ENCODE measurements at regions not wholly inside any gene's neighbourhood (a gene's known extent, or its start where the extent isn't known, plus 50 kb on each side); places are given as distances from the start of the nearest gene placed in this dataset.

DNA sequence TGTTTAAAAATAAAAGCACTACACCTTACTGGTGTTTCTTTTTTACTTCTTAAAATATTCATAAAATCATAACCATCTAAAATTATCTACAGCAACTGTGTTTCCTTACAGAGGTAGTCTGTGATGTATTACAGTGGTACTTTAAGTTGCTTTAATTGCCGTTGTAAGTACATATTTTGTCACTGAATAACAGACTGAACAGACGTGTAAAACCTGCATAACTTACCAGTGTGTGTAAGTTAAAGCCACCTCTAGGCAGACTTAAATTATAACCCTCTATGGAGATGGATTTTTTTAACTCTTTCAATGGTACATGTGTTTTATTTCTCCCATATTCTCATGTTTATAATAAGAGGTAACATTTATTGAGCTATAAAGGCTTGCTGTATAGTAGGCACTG, 166.8 kb downstream of the NR4A2 start (continued):
- no peak for TF ChIP-seq POLR2AphosphoS5 (IDR thresholded peaks at IDR 0.05; ENCODE audit: low read depth)
- TF ChIP-seq EZH2 (IDR thresholded peaks at IDR 0.05; ENCODE audit: low read depth, unreplicated experiment) = no peak
- no peak for TF ChIP-seq EZH2phosphoT487 (IDR thresholded peaks at IDR 0.05; ENCODE audit: unreplicated experiment)

DNA sequence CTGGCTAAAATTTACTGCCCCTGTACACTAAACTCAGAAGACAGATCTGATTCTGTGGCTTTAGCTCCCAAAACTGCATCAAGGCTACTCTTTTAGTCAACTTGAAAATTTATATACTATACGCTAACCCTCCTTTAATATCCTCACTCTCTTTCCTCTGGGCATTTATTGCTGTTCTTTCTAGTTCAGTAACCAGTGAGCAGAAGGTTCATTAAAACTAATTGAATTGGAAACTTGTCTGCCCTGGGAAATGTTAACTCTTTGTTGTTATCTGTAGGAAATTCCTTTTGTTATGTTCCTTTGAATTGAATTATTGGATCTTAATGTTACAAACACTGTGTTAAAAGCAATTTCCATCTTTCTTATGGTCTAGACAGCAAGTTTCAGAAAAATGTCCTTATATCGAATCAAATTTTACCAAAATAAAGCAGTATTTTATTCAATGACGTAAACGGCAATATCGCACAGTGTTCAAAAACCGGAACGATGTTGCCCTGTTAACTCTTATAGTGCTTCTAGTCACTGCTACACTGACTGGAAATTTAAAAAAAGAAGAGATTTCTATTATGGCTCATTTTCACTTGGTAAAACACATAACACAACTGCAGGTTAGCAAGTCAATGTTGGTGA, 168.3 kb downstream of the NR4A2 start:
- Mint-ChIP-seq H3K27ac (no peak overlapping the region), H3K9me3 (no peaks in the 10 kb centered on the region), H3K4me1 (peaks cover 32% of the 10 kb centered on the region), H3K4me3 (no peak overlapping the region), H3K36me3 (ENCODE audit: low read depth) (no peaks in the 10 kb centered on the region), H3K27me3 (ENCODE audit: insufficient read depth, low read depth, poor library complexity) (no peaks in the 10 kb centered on the region)
- H3K79me2 ChIP-seq (replicated peaks; ENCODE audit: insufficient read depth) = no peaks in the 10 kb centered on the region
- DNase-seq (ENCODE audit: low spot score) = no peak
- no peaks in the 10 kb centered on the region for H3K9me2 ChIP-seq (ENCODE audit: insufficient read depth)
- H3K4me3 ChIP-seq = no peak overlapping the region
- H3K4me1 ChIP-seq (ENCODE audit: insufficient read depth) = peaks cover 39% of the 10 kb centered on the region
- no peak overlapping the region for H3K27ac ChIP-seq (ENCODE audit: low read depth)
- no peaks in the 10 kb centered on the region for H3K36me3 ChIP-seq (ENCODE audit: insufficient read depth)
- no peak overlapping the region for H2AFZ ChIP-seq
- H3K4me2 ChIP-seq = no peak overlapping the region
- H3F3A ChIP-seq (replicated peaks; ENCODE audit: low read depth) = no peaks in the 10 kb centered on the region
- no peaks in the 10 kb centered on the region for H3K27me3 ChIP-seq (ENCODE audit: insufficient read depth)
- TF ChIP-seq CTCF (conservative IDR thresholded peaks at IDR 0.05; ENCODE audit: low read depth in 2 of 2) (no peak), EZH2phosphoT487 (IDR thresholded peaks at IDR 0.05; ENCODE audit: unreplicated experiment) (no peak), NANOG (IDR thresholded peaks at IDR 0.05; ENCODE audit: borderline replicate concordance) (no peak), POLR2AphosphoS5 (IDR thresholded peaks at IDR 0.05; ENCODE audit: low read depth) (no peak), JUNB (IDR thresholded peaks at IDR 0.05; ENCODE audit: unreplicated experiment) (no peak)
- TF ChIP-seq, protein P1, sequence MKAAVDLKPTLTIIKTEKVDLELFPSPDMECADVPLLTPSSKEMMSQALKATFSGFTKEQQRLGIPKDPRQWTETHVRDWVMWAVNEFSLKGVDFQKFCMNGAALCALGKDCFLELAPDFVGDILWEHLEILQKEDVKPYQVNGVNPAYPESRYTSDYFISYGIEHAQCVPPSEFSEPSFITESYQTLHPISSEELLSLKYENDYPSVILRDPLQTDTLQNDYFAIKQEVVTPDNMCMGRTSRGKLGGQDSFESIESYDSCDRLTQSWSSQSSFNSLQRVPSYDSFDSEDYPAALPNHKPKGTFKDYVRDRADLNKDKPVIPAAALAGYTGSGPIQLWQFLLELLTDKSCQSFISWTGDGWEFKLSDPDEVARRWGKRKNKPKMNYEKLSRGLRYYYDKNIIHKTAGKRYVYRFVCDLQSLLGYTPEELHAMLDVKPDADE (IDR thresholded peaks at IDR 0.05) = no peak
- ATAC-seq = no peak
- H4K20me1 ChIP-seq (replicated peaks; ENCODE audit: insufficient read depth) = no peaks in the 10 kb centered on the region

GRCh38 chr2:156158808-156159207, 173.7 kb downstream of the NR4A2 start:
- no peaks in the 10 kb centered on the region for H3K9me2 ChIP-seq (ENCODE audit: insufficient read depth)
- DNase-seq (ENCODE audit: low spot score) = no peak
- 0 out of 2 replicates have a peak overlapping the region, but pooled peaks have one; percentile 23 for H3K4me2 ChIP-seq
- H2AFZ ChIP-seq = no peak overlapping the region
- H3K9me3 Mint-ChIP-seq = no peaks in the 10 kb centered on the region
- no peak overlapping the region for H3K27ac ChIP-seq (ENCODE audit: low read depth)
- no peak for ATAC-seq
- no peaks in the 10 kb centered on the region for H3F3A ChIP-seq (replicated peaks; ENCODE audit: low read depth)
- H3K79me2 ChIP-seq (replicated peaks; ENCODE audit: insufficient read depth) = no peaks in the 10 kb centered on the region
- H3K36me3 ChIP-seq (ENCODE audit: insufficient read depth) = no peaks in the 10 kb centered on the region
- H3K4me1 Mint-ChIP-seq = peaks cover 45% of the 10 kb centered on the region
- H3K27me3 Mint-ChIP-seq (ENCODE audit: insufficient read depth, low read depth, poor library complexity) = no peaks in the 10 kb centered on the region
- H3K4me3 Mint-ChIP-seq = no peak overlapping the region
- H4K20me1 ChIP-seq (replicated peaks; ENCODE audit: insufficient read depth) = no peaks in the 10 kb centered on the region
- peaks cover 60% of the 10 kb centered on the region for H3K4me1 ChIP-seq (ENCODE audit: insufficient read depth)
- H3K4me3 ChIP-seq = no peak overlapping the region
- no peak overlapping the region; the same call in 1 of the 2 replicates for H3K27ac Mint-ChIP-seq
- no peaks in the 10 kb centered on the region for H3K27me3 ChIP-seq (ENCODE audit: insufficient read depth)
- no peaks in the 10 kb centered on the region for H3K36me3 Mint-ChIP-seq (ENCODE audit: low read depth)
- TF ChIP-seq, protein P2, sequence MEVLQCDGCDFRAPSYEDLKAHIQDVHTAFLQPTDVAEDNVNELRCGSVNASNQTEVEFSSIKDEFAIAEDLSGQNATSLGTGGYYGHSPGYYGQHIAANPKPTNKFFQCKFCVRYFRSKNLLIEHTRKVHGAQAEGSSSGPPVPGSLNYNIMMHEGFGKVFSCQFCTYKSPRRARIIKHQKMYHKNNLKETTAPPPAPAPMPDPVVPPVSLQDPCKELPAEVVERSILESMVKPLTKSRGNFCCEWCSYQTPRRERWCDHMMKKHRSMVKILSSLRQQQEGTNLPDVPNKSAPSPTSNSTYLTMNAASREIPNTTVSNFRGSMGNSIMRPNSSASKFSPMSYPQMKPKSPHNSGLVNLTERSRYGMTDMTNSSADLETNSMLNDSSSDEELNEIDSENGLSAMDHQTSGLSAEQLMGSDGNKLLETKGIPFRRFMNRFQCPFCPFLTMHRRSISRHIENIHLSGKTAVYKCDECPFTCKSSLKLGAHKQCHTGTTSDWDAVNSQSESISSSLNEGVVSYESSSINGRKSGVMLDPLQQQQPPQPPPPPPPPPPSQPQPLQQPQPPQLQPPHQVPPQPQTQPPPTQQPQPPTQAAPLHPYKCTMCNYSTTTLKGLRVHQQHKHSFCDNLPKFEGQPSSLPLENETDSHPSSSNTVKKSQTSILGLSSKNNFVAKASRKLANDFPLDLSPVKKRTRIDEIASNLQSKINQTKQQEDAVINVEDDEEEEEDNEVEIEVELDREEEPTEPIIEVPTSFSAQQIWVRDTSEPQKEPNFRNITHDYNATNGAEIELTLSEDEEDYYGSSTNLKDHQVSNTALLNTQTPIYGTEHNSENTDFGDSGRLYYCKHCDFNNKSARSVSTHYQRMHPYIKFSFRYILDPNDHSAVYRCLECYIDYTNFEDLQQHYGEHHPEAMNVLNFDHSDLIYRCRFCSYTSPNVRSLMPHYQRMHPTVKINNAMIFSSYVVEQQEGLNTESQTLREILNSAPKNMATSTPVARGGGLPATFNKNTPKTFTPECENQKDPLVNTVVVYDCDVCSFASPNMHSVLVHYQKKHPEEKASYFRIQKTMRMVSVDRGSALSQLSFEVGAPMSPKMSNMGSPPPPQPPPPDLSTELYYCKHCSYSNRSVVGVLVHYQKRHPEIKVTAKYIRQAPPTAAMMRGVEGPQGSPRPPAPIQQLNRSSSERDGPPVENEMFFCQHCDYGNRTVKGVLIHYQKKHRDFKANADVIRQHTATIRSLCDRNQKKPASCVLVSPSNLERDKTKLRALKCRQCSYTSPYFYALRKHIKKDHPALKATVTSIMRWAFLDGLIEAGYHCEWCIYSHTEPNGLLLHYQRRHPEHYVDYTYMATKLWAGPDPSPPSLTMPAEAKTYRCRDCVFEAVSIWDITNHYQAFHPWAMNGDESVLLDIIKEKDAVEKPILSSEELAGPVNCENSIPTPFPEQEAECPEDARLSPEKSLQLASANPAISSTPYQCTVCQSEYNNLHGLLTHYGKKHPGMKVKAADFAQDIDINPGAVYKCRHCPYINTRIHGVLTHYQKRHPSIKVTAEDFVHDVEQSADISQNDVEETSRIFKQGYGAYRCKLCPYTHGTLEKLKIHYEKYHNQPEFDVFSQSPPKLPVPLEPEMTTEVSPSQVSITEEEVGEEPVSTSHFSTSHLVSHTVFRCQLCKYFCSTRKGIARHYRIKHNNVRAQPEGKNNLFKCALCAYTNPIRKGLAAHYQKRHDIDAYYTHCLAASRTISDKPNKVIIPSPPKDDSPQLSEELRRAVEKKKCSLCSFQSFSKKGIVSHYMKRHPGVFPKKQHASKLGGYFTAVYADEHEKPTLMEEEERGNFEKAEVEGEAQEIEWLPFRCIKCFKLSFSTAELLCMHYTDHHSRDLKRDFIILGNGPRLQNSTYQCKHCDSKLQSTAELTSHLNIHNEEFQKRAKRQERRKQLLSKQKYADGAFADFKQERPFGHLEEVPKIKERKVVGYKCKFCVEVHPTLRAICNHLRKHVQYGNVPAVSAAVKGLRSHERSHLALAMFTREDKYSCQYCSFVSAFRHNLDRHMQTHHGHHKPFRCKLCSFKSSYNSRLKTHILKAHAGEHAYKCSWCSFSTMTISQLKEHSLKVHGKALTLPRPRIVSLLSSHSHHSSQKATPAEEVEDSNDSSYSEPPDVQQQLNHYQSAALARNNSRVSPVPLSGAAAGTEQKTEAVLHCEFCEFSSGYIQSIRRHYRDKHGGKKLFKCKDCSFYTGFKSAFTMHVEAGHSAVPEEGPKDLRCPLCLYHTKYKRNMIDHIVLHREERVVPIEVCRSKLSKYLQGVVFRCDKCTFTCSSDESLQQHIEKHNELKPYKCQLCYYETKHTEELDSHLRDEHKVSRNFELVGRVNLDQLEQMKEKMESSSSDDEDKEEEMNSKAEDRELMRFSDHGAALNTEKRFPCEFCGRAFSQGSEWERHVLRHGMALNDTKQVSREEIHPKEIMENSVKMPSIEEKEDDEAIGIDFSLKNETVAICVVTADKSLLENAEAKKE (CRISPR knock-in tag; IDR thresholded peaks at IDR 0.05) = no peak
- TF ChIP-seq ZNF114 (CRISPR knock-in tag; IDR thresholded peaks at IDR 0.05) (no peak), JUNB (IDR thresholded peaks at IDR 0.05; ENCODE audit: unreplicated experiment) (no peak), NANOG (IDR thresholded peaks at IDR 0.05; ENCODE audit: borderline replicate concordance) (no peak)

All from GM23338 (cell line).